H1 (cell line): ENCODE measurements at regions not wholly inside any gene's neighbourhood (a gene's known extent, or its start where the extent isn't known, plus 50 kb on each side); places are given as distances from the start of the nearest gene placed in this dataset.

Source experiments
- CEBPB ChIP-seq: IDR thresholded peaks from 2 replicates; pipeline ENCODE4 v1.6.1; 2012; ENCODE audit warnings: low read depth, low read length
- CHD7 ChIP-seq: fragments of 300-600 bp; sonication (generic); IDR thresholded peaks from 2 replicates; pipeline ENCODE4 v1.7.1; 2012; ENCODE audit warnings: low read length, moderate library complexity, mild to moderate bottlenecking, inconsistent platforms; ENCODE audit not compliant: insufficient replicate concordance
- CREB1 ChIP-seq: IDR thresholded peaks from 2 replicates; pipeline ENCODE4 v1.6.1; 2012; ENCODE audit warnings: inconsistent platforms
- HDAC6 ChIP-seq: IDR thresholded peaks from one replicate; pipeline ENCODE4 v1.7.1; 2012; ENCODE audit warnings: low read depth, mild to moderate bottlenecking, inconsistent platforms, low read length, moderate library complexity
- JUN ChIP-seq: IDR thresholded peaks from 2 replicates; pipeline ENCODE4 v1.6.1; 2011; ENCODE audit warnings: low read depth, mild to moderate bottlenecking, improper control_type of control experiment, low read length
- JUND ChIP-seq: IDR thresholded peaks from 2 replicates; pipeline ENCODE4 v1.6.1; 2011; ENCODE audit warnings: mild to moderate bottlenecking, improper control_type of control experiment, low read length
- SAP30 ChIP-seq: fragments of 300-600 bp; sonication (generic); IDR thresholded peaks from 2 replicates; pipeline ENCODE4 v1.7.1; 2012; ENCODE audit warnings: low read length, moderate library complexity, mild to moderate bottlenecking, inconsistent platforms; ENCODE audit not compliant: insufficient read depth, insufficient replicate concordance
- TAF1 ChIP-seq: IDR thresholded peaks from 2 replicates; pipeline ENCODE4 v1.6.1; 2011; ENCODE audit warnings: mild to moderate bottlenecking, low read depth, low read length
- TAF7 ChIP-seq: optimal IDR thresholded peaks from 2 replicates; pipeline ENCODE3; 2011; ENCODE audit warnings: low read depth, mild to moderate bottlenecking, inconsistent platforms, low read length, moderate library complexity, borderline replicate concordance

GRCh38 chr7:25770235-25770634 is 381.8 kb upstream of the NFE2L3 start (continued):
- TF ChIP-seq CHD7 (no peak), TAF1 (no peak), CREB1 (no peak), JUND (no peak), JUN (no peak), CEBPB (no peak), TAF7 (no peak), HDAC6 (no peak), SAP30 (no peak)
